ENCODE measurements at regions not wholly inside any gene's neighbourhood (a gene's known extent, or its start where the extent isn't known, plus 50 kb on each side); places are given as distances from the start of the nearest gene placed in this dataset.
"Not testable (repeated sequence)": the region's sequence is repeated elsewhere in the genome, so short reads cannot be mapped to it uniquely, and the experiment has no call there.

GRCh38 chr2:87174454-87174853 is 152.8 kb upstream of the PLGLB1 start:
- not testable (repeated sequence) for TF ChIP-seq CTCF, POLR2A (IDR thresholded peaks at IDR 0.05)

Measured in lower leg skin (tissue), 3 donors.